DMS53 treated with DMSO at 0.1 percent for 48 hours (cell line): ENCODE measurements at regions not wholly inside any gene's neighbourhood (a gene's known extent, or its start where the extent isn't known, plus 50 kb on each side); places are given as distances from the start of the nearest gene placed in this dataset.

Experiments
- DNase-seq: peaks from one replicate; lab custom pipeline; 2025; ENCODE audit not compliant: unreplicated experiment; lab: John Stamatoyannopoulos, UW

DNA sequence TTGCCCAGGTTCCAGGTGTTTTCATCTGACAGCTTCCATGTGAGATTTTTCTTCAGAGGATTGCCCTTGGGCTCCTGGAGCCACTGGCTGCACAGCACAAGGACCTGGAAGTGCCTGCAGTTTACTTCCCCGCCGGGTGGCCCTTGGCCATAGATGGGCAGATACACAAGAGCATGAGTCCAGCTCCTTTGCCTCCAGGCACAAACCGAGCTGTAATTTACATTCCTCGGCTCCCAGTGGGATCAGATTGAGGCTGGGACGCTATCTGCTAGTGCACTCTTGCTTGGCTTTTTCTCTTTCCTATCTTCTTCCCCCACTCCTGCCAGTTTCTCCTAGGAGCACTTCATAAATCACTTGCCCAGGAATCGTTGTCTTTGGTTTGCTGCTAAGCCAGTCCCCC is 85.4 kb upstream of the RALY start:
- no peak for DNase-seq

DNA sequence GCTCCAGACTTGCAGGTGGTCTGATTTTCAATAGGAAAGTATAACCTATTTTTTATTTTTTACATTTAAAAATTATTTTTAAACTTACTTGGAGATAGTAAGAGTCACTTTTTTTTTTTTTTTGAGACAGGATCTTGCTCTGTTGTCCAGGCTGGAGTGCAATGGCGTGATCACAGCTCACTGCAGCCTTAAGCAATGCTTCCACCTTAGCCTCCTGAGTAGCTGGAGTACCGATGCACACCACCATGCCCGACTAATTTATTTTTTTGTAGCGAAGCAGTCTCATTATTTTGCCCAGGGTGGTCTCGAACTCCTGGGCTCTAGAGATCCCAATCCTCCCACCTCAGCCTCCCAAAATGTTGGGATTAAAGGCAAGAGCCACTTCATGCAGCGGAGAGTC is 84.8 kb upstream of the RALY start:
- no peak for DNase-seq

DNA sequence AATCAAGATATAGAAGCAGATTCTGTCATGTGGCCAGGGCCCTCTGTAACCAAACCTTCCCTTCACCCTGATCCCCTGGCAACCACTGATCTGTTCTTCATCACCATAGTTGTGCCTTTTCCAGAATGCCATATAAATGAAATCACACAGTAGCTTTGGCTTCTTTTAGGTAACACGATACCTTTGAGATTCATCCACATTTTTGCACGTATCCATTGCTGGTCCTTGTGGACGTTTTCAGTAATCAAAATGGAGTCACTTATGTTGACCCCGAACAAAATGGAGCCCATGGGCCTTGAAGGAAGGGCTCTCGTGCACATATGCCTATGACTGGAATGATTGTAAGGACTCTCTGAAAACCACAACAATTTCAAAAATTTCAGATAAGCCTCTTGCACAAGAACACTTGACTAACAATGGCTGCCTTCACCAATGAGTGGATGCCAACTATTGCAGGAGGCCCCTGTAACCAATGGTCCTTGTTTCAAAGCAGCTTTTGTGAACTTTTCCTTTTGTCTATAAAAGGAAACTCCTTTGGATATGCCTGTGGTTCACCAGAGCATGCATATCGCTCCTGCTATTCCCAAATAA is 84.3 kb upstream of the RALY start:
- no peak for DNase-seq

DNA sequence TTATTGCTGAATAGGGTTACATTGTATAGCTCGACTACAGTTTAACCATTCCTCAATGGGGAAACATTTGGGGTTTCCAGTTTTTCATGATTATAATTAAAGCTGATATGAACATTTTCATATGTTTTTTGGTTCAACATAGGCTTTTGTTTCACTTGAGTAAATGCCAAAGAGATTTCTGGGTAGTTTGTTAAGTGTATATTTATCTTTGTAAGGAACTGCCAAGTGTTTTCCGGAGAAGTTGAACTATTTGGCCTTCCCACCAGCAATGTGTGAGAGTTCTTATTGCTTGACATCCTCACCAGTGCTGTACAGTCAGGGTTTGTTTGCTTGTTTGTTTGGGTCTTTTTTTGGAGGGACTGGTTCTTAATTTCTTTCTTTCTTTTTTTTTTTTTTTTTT is 83.7 kb upstream of the RALY start:
- DNase-seq, result no peak

DNA sequence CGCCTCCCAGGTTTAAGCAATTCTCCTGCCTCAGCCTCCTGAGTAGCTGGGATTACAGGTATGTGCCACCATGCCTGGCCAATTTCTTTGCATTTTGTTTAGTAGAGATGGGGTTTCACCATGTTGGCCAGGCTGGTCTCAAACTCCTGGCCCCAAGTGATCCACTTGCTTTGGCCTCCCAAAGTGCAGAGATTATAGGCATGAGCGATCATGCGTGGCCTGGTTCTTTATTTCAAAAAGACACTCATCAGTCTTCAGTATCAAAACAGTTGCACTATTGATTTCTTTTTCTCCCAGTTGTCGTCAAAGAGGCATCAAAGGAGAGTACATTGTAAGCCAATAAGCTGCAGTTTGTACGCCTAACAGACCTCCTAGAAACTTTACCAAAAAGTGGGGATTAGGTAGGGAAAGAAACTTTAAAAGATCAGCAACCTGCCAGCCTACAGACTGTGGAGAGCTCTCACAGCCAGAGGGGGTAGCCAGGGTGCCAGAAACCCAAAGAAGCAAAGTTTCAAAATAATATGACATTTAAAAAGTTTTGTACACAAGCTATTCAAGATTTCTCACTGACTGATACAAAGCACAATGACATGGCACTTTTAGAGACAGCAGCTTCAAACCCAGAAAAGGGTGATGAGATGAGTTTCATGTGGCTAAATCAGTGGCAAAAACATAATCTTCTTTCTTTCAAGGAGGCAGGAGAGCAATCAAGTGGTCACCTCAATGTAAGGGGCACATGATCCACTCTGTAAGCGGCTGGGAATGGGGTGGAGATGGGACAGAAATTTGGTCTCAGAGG is 83.0 kb upstream of the RALY start:
- no peak for DNase-seq

DNA sequence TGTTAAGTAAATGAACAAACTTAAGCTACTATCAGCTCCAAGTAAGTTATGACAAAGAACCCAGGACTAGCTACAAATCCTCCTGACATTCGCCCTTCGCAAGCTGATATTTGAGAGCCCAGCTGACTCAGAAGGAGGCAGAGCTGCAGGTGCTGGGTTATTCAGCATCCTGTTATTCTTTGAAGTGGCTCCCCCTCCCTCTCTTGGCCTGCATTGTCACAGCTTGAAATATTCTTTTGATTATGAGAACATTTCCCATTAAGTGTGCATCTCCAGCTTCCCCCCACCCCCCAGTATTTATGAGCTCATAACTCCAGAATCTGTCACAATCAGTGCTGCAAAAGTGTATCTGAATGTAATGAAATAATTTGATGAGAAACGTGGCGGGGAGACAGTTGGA is 78.8 kb upstream of the RALY start:
- DNase-seq, result peak; percentile 54

DNA sequence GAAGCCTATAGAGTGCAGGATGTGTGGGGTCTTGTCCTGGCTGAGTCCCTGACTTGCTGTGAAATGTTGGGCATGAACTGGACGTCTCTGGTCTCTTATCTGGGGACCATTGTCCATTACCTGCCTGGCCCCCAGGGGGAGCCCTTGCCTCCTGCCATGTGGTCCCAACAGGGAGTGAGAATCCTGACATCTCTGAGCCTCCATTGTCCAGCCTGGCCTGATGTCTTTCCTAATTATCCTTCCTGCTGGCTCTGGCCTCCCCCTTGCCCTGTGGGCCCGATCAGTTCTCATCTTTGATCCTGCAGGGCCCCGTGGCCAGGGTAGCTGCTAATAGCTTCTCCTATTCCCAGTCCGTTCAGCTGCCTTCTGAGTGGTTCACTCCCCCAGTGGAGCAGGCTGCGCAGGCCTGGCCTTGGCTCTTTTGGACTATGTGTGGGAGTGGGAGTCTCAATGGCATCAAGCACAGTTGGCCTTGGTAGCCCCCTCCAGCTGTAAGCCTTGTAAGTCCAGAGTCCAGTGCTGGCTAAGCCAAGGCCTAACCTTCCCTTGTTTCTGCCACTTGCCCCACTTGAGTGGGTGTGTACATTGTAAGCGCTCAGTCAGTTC is 77.9 kb upstream of the RALY start:
- DNase-seq, result no peak

DNA sequence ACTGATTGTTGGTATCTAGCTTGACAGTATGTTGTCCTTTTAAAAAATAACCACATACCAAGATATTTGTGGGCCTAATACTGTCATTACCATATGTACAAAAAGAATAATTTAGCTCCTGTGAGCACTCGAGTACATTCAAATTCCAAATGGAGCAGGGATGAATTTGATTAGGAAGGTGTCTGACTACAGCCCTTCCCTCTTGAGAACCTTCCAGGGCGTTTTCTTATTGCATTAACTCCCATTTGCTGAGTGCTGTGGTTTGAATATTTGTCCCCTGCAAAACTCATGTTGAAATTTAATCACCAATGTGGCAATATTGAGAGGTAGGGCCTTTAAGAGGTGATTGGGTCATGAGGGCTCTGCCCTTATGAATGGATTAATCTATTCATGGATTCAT is 76.9 kb upstream of the RALY start:
- DNase-seq, result no peak

DNA sequence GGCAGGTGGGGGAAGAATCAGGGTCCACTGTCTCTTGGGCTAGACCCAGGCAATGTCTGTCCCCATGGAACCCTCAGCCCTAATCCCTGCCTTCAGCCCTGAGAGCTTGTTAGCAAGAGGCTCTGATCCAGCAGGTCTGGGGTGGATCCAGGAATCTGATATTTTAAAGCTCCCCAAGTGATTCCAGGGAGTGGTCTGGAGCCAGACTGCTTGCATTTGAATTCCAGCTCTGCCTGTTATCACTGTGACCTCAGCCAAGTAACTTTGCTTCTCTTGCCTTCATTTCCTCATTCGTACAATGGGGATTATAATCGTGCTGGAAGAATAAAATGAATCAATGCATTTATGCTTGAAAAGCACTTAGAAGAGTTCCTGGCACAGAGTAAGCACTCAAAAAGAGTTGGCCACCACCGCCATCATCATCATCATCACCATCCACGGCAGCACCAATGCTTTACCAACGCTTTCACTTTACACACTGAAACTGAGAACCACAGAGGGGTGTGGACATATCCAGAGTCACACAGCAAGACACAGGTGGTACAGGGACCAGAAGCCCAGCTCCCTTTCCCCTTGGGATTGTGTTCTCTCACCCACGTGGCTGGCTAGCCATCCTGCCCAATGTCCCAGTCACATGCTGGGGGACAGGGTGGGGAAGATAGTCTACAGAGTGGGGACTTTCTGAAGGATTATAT is 75.7 kb upstream of the RALY start:
- no peak for DNase-seq

DNA sequence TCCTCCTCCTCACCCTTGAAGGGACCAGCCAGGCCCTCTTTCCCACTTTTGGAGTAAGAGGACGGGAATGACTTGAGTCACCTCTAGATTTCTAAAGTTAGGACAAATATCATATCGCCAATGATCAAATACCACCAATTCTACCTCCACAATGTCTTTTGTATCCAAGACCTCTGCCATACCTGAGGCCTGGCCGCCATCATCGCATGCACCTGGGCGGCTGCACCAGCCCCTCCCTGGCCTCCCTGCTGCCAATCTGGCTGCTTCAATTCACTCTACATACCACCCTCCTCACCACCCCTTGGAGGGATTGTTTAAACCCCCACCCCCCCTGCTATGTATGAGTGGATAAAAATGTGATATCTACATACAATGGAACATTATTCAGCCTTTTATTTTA is 75.0 kb upstream of the RALY start:
- no peak for DNase-seq

DNA sequence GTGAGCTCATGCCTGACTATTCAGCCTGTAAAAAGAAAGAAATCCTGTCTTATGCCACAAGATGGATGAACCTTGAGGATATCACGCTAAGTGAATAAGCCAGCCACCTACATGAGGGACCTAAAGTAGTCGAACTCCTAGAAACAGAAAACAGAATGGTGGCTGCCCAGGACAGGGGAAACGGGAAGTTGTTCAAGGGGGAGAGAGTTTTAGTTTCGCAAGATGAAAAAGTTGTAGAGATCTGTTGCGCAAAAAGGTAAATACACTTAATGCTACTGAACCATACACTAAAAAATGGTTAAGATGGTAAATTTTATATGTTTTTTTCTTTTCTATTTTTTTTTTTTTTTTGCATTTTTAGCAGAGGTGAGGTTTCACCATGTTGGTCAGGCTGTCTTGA is 74.1 kb upstream of the RALY start:
- no peak for DNase-seq

DNA sequence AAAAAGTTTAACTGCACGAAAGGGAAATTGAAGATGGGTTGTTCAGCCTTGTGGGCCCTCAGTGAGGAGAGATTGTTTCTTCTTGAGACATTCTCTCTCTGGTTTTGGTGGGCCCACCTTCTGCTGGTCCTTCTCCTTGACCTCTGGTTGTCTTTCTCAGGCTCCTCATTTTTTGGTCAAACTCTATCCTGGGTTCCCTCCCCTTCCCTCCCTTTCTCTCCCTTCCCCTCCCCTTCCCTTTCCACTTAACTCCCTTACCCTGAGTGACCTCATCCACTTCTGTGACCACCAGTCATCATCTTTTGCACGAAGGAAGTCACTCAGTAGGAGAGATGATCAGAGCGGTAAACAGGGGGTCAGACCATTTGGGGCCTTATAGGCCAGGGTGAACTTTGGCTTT is 71.5 kb upstream of the RALY start:
- no peak for DNase-seq

DNA sequence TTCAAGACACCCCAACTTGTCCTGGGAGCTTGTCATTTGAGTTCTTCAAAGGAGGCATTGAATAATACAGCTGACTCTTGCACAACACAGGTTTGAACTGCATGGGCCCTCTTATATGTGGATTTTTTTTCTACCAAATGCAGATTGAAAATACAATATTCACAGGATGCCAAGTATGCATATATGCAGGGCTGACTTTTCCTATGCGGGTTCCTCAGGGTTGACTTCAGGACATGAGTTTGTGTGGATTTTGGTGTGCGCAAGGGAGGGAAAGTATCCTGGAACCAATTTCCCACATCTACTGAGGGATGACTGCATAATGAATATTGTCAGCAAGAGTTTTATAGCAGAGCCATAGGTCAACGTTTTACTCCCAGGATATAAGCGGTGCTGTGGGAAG is 70.0 kb upstream of the RALY start:
- DNase-seq, result no peak

DNA sequence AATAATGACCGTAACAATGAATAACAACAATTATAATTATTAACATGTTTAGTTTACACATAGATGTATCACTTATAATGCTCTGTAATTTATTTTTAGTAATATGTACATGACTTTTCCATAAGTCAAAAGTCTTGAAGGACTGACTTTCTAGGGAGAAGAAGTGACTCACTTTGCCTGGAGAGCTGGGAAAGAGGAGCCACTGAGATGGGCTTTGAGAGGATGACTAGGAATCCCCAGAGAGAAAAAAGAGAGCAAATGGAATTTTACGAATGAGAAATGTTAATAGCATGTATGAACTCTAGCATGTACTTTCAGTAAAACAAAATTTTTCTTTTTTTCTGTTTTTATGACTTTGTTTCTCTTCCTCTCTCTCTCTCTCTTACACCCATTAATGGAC is 67.8 kb upstream of the RALY start:
- no peak for DNase-seq

DNA sequence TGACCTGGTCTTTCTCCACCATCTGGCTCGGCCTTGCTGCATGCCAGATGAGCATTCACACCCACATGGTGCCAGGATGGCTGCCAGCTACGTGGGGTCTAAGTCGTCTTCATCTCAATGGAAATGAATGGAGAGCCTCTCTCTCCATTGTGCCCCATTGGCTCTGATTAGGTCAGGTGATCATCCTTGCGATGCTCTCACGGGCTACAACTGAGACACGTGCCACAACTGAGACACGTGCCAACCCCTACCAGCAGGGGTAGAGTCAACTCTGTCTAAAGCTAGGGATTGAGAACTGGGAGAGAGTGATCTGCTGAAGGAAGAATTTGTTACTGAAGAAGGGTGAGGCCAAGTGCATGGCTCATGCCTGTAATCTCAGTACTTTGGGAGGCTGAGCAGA is 67.3 kb upstream of the RALY start:
- no peak for DNase-seq

DNA sequence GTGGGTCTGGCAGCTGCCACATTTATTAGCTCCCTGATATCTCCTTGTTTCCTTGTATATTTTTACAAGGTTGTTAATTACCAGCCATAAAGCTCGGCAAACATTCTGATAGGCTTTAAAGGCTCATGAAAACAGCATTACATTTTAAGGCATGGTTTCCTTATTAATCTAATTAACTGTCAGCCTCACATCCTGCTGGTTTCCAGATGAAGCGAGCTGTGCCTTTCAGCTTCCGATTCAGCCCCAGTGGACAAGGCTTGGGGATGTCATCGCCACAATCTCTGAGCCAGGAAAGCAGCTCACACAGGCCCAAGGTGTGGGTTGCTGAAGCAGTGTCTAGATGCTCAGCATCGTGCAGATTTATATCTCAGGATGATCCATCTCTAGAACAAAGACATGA is 66.0 kb upstream of the RALY start:
- no peak for DNase-seq

DNA sequence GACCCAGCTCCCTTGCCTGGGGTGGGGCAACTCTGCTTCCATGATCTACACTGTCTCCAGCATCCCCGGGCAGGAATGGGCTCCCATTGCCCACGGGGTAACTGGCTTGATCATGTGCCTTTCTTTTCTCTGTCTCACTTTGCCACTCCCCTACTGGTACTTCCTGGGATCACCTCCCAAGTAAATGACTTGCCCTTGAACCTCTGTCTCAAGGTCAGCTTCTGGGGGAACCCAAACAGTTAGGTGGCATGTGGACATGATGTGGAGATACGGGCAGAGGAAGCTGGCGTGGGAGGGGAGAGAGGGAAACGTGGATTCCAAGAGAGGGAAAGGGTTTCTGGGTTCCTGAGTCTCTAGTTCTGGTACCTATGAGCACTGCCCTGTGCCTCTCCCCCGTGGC is 63.8 kb upstream of the RALY start:
- no peak for DNase-seq

DNA sequence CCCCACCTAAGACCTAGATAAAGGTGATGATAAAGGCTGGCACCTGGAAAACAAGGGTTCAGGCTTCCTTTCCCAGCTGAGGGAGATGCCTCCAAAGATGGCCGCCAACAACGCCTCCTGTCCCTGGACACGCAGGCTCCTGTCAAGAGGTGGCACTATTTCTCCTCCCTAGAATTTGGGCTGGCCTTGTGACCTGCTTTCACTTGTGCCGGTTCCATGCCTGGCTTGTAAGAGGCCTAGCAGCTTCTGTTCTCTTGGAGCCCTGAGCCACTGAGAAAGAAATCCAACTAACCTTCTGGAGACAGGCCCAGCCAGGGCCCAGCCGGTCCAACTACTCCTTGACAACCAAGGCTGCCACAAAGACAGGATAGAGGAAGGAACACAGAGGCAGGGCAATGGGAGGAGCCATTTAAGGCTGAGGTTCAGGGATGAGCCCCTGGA is 60.2 kb upstream of the RALY start:
- DNase-seq, result peak; percentile 16

DNA sequence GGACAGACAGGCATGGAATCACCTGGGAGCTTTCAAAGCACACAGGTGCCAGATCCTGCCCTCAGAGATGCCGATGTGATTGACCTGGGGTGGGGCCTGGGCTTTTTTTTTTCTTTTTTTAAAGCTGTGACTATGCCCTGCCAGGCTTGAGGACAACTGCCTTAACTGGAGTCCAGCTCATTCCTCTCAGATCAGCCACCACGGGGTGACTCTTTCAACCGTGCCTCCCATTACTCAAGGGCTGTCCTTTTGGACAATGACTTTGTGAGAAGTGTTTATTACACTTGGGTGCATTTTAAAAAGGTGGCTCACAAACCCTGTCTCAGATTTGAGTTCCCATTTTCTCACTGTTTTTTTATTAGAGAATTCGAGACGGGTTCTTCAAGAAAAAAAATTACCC is 57.1 kb upstream of the RALY start:
- DNase-seq, result no peak

DNA sequence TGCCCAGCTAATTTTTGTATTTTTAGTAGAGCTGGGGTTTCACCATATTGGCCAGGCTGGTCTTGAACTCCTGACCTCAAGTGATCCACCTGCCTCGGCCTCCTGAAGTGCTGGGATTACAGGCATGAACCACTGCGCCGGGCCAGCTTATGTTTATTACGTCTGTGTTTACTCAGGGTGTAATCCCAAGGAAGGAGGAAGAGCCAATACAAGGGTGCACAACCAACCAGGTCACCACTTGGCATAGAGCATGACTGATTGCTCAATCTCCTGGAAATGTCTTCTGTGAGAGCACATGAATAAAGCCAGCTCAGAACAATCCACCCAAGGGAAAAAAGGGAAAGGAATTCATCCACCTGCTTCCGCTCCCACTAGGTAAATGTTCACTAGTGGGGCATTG is 54.7 kb upstream of the RALY start:
- peak; percentile 13 for DNase-seq

DNA sequence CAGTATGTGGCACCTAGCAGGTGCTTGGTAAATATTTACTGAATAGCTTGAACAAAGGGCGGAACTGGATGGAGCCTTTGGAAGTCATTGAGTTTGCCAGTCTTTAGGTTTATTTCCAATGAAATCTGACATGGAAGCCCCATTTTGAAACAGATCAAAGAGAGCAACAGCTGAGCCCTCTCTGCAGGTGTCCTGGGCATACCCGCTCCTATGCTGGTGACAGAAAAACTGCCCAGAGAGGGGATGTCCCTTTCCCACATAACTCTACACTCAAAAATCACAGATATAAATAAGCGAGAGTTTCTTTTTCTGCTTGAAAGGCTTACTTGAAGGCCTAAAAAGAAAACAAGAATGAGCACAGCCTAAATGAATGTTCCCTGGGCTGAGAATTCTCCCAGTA is 53.0 kb upstream of the RALY start:
- DNase-seq, result no peak
